ENCODE measurements at regions not wholly inside any gene's neighbourhood (a gene's known extent, or its start where the extent isn't known, plus 50 kb on each side); places are given as distances from the start of the nearest gene placed in this dataset.
A peak's percentile ranks its signal among the peaks of the same experiment; 100 is the strongest.

- Histone ChIP-seq H2AFZ (ENCODE audit: low read length) (no peak overlapping the region), H3F3A (ENCODE audit: insufficient read depth, low read length) (no peaks in the 10 kb centered on the region), H3K9me3 (replicated peaks; ENCODE audit: insufficient read depth, low read length) (no peaks in the 10 kb centered on the region), H3K9ac (ENCODE audit: low read length) (no peak overlapping the region), H3K9me2 (replicated peaks; ENCODE audit: insufficient read depth, low read length) (no peaks in the 10 kb centered on the region), H3K36me3 (replicated peaks; ENCODE audit: insufficient read depth, low read length) (no peaks in the 10 kb centered on the region), H3K27ac (ENCODE audit: low read length) (no peak overlapping the region), H4K20me1 (ENCODE audit: insufficient read depth, low read length) (no peaks in the 10 kb centered on the region), H3K79me2 (ENCODE audit: low read length) (no peaks in the 10 kb centered on the region), H3K4me1 (ENCODE audit: low read length) (no peaks in the 10 kb centered on the region), H3K27me3 (replicated peaks; ENCODE audit: insufficient read depth, low read length) (no peaks in the 10 kb centered on the region), H3K4me2 (ENCODE audit: low read depth, low read length) (no peak overlapping the region), H3K4me3 (ENCODE audit: low read length) (no peak overlapping the region)
- TF ChIP-seq EZH2 (optimal IDR thresholded peaks at IDR 0.05; ENCODE audit: low read depth, low read length), result no peak
- no peak for TF ChIP-seq EZH2phosphoT487 (IDR thresholded peaks at IDR 0.05; ENCODE audit: low read length)
- no peak for DNase-seq
Observed at GRCh38 chr10:62480196-62480595, 106.0 kb downstream of the ZNF365 start.

GRCh38 chr10:62482581-62482980 is 108.4 kb downstream of the ZNF365 start:
- no peak overlapping the region for H3K4me3 ChIP-seq (ENCODE audit: low read length)
- no peak overlapping the region for H3K9ac ChIP-seq (ENCODE audit: low read length)
- no peaks in the 10 kb centered on the region for H4K20me1 ChIP-seq (ENCODE audit: insufficient read depth, low read length)
- H3K9me3 ChIP-seq (replicated peaks; ENCODE audit: insufficient read depth, low read length), result no peaks in the 10 kb centered on the region
- no peak overlapping the region for H2AFZ ChIP-seq (ENCODE audit: low read length)
- no peaks in the 10 kb centered on the region for H3K79me2 ChIP-seq (ENCODE audit: low read length)
- no peaks in the 10 kb centered on the region for H3F3A ChIP-seq (ENCODE audit: insufficient read depth, low read length)
- H3K27me3 ChIP-seq (replicated peaks; ENCODE audit: insufficient read depth, low read length), result no peaks in the 10 kb centered on the region
- no peak for TF ChIP-seq EZH2phosphoT487 (IDR thresholded peaks at IDR 0.05; ENCODE audit: low read length)
- TF ChIP-seq EZH2 (optimal IDR thresholded peaks at IDR 0.05; ENCODE audit: low read depth, low read length), result no peak
- TF ChIP-seq CTCF (IDR thresholded peaks at IDR 0.05; ENCODE audit: low read length), result no peak
- no peaks in the 10 kb centered on the region for H3K36me3 ChIP-seq (replicated peaks; ENCODE audit: insufficient read depth, low read length)
- no peak overlapping the region for H3K27ac ChIP-seq (ENCODE audit: low read length)
- no peaks in the 10 kb centered on the region for H3K4me1 ChIP-seq (ENCODE audit: low read length)
- no peak overlapping the region for H3K4me2 ChIP-seq (ENCODE audit: low read depth, low read length)
- H3K9me2 ChIP-seq (replicated peaks; ENCODE audit: insufficient read depth, low read length), result no peaks in the 10 kb centered on the region
- no peak for DNase-seq

GRCh38 chr10:62491597-62491996 is 117.4 kb downstream of the ZNF365 start:
- Histone ChIP-seq H3F3A (ENCODE audit: insufficient read depth, low read length) (no peaks in the 10 kb centered on the region), H3K4me1 (ENCODE audit: low read length) (no peaks in the 10 kb centered on the region), H3K36me3 (replicated peaks; ENCODE audit: insufficient read depth, low read length) (no peaks in the 10 kb centered on the region), H3K79me2 (ENCODE audit: low read length) (no peaks in the 10 kb centered on the region), H3K9me3 (replicated peaks; ENCODE audit: insufficient read depth, low read length) (no peaks in the 10 kb centered on the region), H3K27me3 (replicated peaks; ENCODE audit: insufficient read depth, low read length) (no peaks in the 10 kb centered on the region), H3K4me2 (ENCODE audit: low read depth, low read length) (no peak overlapping the region), H3K9ac (ENCODE audit: low read length) (no peak overlapping the region), H4K20me1 (ENCODE audit: insufficient read depth, low read length) (no peaks in the 10 kb centered on the region), H3K27ac (ENCODE audit: low read length) (no peak overlapping the region), H2AFZ (ENCODE audit: low read length) (no peak overlapping the region), H3K9me2 (replicated peaks; ENCODE audit: insufficient read depth, low read length) (no peaks in the 10 kb centered on the region), H3K4me3 (ENCODE audit: low read length) (no peak overlapping the region)
- no peak for DNase-seq
- TF ChIP-seq EZH2phosphoT487 (IDR thresholded peaks at IDR 0.05; ENCODE audit: low read length) (no peak), CTCF (IDR thresholded peaks at IDR 0.05; ENCODE audit: low read length) (no peak), EZH2 (optimal IDR thresholded peaks at IDR 0.05; ENCODE audit: low read depth, low read length) (no peak)

- H3K4me1 ChIP-seq (ENCODE audit: low read length), result no peaks in the 10 kb centered on the region
- no peaks in the 10 kb centered on the region for H3K79me2 ChIP-seq (ENCODE audit: low read length)
- no peak overlapping the region for H3K27ac ChIP-seq (ENCODE audit: low read length)
- H3K9me2 ChIP-seq (replicated peaks; ENCODE audit: insufficient read depth, low read length), result no peaks in the 10 kb centered on the region
- H3F3A ChIP-seq (ENCODE audit: insufficient read depth, low read length), result no peaks in the 10 kb centered on the region
- H3K9ac ChIP-seq (ENCODE audit: low read length), result no peak overlapping the region
- H3K27me3 ChIP-seq (replicated peaks; ENCODE audit: insufficient read depth, low read length), result no peaks in the 10 kb centered on the region
- peak; percentile 48 for DNase-seq
- H3K9me3 ChIP-seq (replicated peaks; ENCODE audit: insufficient read depth, low read length), result no peaks in the 10 kb centered on the region
- H2AFZ ChIP-seq (ENCODE audit: low read length), result no peak overlapping the region
- H3K4me2 ChIP-seq (ENCODE audit: low read depth, low read length), result no peak overlapping the region
- TF ChIP-seq CTCF (IDR thresholded peaks at IDR 0.05; ENCODE audit: low read length), result peak; percentile 68
- TF ChIP-seq EZH2 (optimal IDR thresholded peaks at IDR 0.05; ENCODE audit: low read depth, low read length), result no peak
- TF ChIP-seq EZH2phosphoT487 (IDR thresholded peaks at IDR 0.05; ENCODE audit: low read length), result no peak
- no peaks in the 10 kb centered on the region for H3K36me3 ChIP-seq (replicated peaks; ENCODE audit: insufficient read depth, low read length)
- H4K20me1 ChIP-seq (ENCODE audit: insufficient read depth, low read length), result no peaks in the 10 kb centered on the region
- no peak overlapping the region for H3K4me3 ChIP-seq (ENCODE audit: low read length)
Observed at GRCh38 chr10:62492012-62492869, 118.1 kb downstream of the ZNF365 start.

Data from MM.1S (cell line).